ENCODE measurements at regions not wholly inside any gene's neighbourhood (a gene's known extent, or its start where the extent isn't known, plus 50 kb on each side); places are given as distances from the start of the nearest gene placed in this dataset.

DNA sequence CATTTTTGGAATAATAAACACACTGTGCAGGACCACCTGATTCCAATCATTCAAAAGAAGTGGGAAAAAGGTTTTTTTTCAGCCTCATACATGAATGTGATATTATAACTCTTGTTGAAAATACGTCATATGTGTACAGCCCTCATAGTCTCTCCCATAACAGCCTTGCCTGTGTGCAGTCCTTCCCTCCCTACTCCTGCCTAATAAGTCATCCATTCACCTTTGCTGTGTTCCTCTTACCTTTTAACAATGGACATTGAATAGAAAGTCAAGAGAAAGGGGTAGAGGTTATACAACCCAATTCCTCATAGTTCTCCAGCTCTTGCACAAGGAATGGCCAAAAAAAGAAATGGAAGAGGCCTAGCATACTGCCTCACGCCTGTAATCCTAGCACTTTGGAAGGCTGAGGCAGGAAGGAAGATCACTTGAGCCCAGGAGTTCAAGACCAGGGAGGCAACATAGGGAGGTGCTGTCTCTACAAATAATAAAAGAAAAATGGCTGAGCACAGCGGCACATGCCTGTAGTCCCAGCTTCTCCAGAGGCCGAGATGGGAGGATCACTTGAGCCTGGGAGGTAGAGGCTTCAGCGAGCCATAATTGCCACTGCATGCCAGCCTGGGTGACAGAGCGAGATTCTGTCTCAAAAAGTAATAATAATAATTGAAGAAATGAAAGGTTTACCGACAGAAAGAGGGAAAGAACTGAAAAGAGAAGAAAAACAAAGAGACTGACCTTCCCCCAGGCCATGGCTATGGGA is 356.1 kb upstream of the KIF2A start:
- ChIA-PET CTCF (ENCODE audit: partially characterized antibody) (interaction anchor here (0.8 kb wide), 1 partner anchor 10 kb away, joined by 4 read pairs; no protein-coding TSS in a partner anchor), POLR2A (ENCODE audit: partially characterized antibody) (no interaction called here)
- Histone ChIP-seq H4K8ac (ENCODE audit: extremely low read depth, insufficient read depth, low read length) (no peak overlapping the region), H4K91ac (replicated peaks; ENCODE audit: insufficient read length, low read length) (no peak overlapping the region), H3K4ac (replicated peaks; ENCODE audit: insufficient read length, low read depth, low read length) (no peak overlapping the region), H2AK5ac (ENCODE audit: low read depth, low read length) (no peak overlapping the region), H2BK12ac (ENCODE audit: low read depth, low read length) (no peak overlapping the region), H2BK5ac (ENCODE audit: low read depth, low read length) (no peak overlapping the region), H3K9ac (replicated peaks in 1 of 4; ENCODE audit: extremely low read depth in 1 of 4, low read depth in 3 of 4, low read length in 3 of 4) (no peak overlapping the region), H3K79me2 (ENCODE audit: control insufficient read depth in 1 of 2, insufficient read depth in 2 of 2, low read length in 2 of 2) (no peaks in the 10 kb centered on the region), H2BK20ac (ENCODE audit: low read length) (no peak overlapping the region), H3K23me2 (ENCODE audit: low read depth, low read length) (no peaks in the 10 kb centered on the region), H3K56ac (replicated peaks; ENCODE audit: insufficient read length, low read depth, low read length) (no peak overlapping the region), H3K4me3 (ENCODE audit: extremely low read depth in 1 of 4, insufficient read depth in 2 of 4, low read depth in 3 of 4, low read length in 4 of 4) (no peak overlapping the region), H3K4me1 (replicated peaks in 1 of 4; ENCODE audit: control insufficient read depth in 3 of 4, insufficient read depth in 4 of 4, low read length in 3 of 4) (peaks cover 0 to 4% (median 0%) of the 10 kb centered on the region in 4 experiments; a peak in 2 of 7 replicates), H3K27ac (ENCODE audit: low read depth, low read length) (no peak overlapping the region), H4K5ac (ENCODE audit: insufficient read length, low read depth, low read length) (no peak overlapping the region), H3K27me3 (replicated peaks in 1 of 4; ENCODE audit: control insufficient read depth in 3 of 4, extremely low read depth in 1 of 4, insufficient read depth in 3 of 4, low read length in 3 of 4) (no peaks in the 10 kb centered on the region), H3K9me3 (ENCODE audit: insufficient read depth in 2 of 2, low read depth in 1 of 2, low read length in 1 of 2) (no peaks in the 10 kb centered on the region), H2BK15ac (ENCODE audit: low read length) (no peak overlapping the region), H3K18ac (ENCODE audit: extremely low read depth, low read length) (no peak overlapping the region), H3K79me1 (ENCODE audit: low read depth, low read length) (no peaks in the 10 kb centered on the region), H3K23ac (ENCODE audit: insufficient read length) (no peak overlapping the region), H4K20me1 (replicated peaks in 1 of 2; ENCODE audit: control insufficient read depth in 1 of 2, insufficient read depth in 2 of 2, low read length in 2 of 2) (no peaks in the 10 kb centered on the region), H2BK120ac (replicated peaks; ENCODE audit: low read depth, low read length) (no peak overlapping the region), H3K14ac (ENCODE audit: insufficient read length) (no peak overlapping the region), H2AFZ (ENCODE audit: low read length) (no peak overlapping the region), H3K4me2 (ENCODE audit: insufficient read depth in 1 of 2, low read depth in 2 of 2, low read length in 2 of 2) (no peak overlapping the region), H3K36me3 (ENCODE audit: control insufficient read depth in 2 of 4, insufficient read depth in 4 of 4, low read length in 3 of 4) (no peaks in the 10 kb centered on the region)
- FAIRE-seq (no peak), DNase-seq (ENCODE audit: low read depth in 1 of 2, low spot score in 2 of 2) (no peak)
- TF ChIP-seq NRF1 (IDR thresholded peaks at IDR 0.05; ENCODE audit: low read depth, low read length) (no peak), TCF12 (IDR thresholded peaks at IDR 0.05; ENCODE audit: low read depth, low read length) (no peak), SP4 (IDR thresholded peaks at IDR 0.05; ENCODE audit: low read length) (no peak), SIX5 (IDR thresholded peaks at IDR 0.05; ENCODE audit: low read depth, low read length) (no peak), JUN (IDR thresholded peaks at IDR 0.05; ENCODE audit: low read depth, low read length) (no peak), TAF1 (IDR thresholded peaks at IDR 0.05; ENCODE audit: low read depth, low read length) (no peak), ZNF274 (IDR thresholded peaks at IDR 0.05; ENCODE audit: borderline replicate concordance, extremely low read depth, low read length) (no peak), NANOG (IDR thresholded peaks at IDR 0.05; ENCODE audit: insufficient read depth, low read depth, low read length, poor library complexity, severe bottlenecking) (no peak), TAF7 (optimal IDR thresholded peaks at IDR 0.05; ENCODE audit: borderline replicate concordance, low read depth, low read length) (no peak)
- WGBS, 2 experiments (ENCODE audit: extremely low coverage in 1 of 2, insufficient coverage in 1 of 2, insufficient read length in 1 of 2, insufficient replicate concordance in 2 of 2, low coverage in 1 of 2, low lambda C conversion rate in 2 of 2, missing lambda C conversion rate in 1 of 2): 95% methylated on average over 7 of the region's 7 CpGs; no CpG with 5 or more reads in 1 of the 2 experiments
